SK-N-SH treated with all-trans-retinoic acid at 6 μM for 48 hours (cell line): ENCODE measurements at regions not wholly inside any gene's neighbourhood (a gene's known extent, or its start where the extent isn't known, plus 50 kb on each side); places are given as distances from the start of the nearest gene placed in this dataset.

Source experiments
- ATAC-seq: fragments of 200-7000 bp; cut with Tn5 transposase; 3 replicates; pipeline ENCODE4 v1.9.1; 2020; ENCODE audit warnings: mild to moderate bottlenecking, moderate library complexity
- ARNTL ChIP-seq: fragments of 450-650 bp; formaldehyde crosslinking; IDR thresholded peaks from 2 replicates; pipeline ENCODE4 v1.5.0; 2020; ENCODE audit warnings: low read depth, mild to moderate bottlenecking, moderate library complexity, borderline replicate concordance
- BACH2 ChIP-seq: fragments of 250-450 bp; sonication (Bioruptor Pico); IDR thresholded peaks from 2 replicates; pipeline ENCODE4 v1.9.0; 2021; ENCODE audit warnings: mild to moderate bottlenecking, borderline replicate concordance
- CREB5 ChIP-seq: fragments of 250-450 bp; sonication (Bioruptor Pico); IDR thresholded peaks from 2 replicates; pipeline ENCODE4 v1.5.1; 2020; ENCODE audit warnings: low read depth, mild to moderate bottlenecking, moderate library complexity
- CSDC2 ChIP-seq: fragments of 250-450 bp; sonication (Bioruptor Pico); IDR thresholded peaks from 2 replicates; pipeline ENCODE4 v1.5.0; 2020; ENCODE audit warnings: mild to moderate bottlenecking, moderate library complexity
- CSRNP3 ChIP-seq: fragments of 250-450 bp; sonication (Bioruptor Pico); IDR thresholded peaks from 2 replicates; pipeline ENCODE4 v1.5.1; 2021; ENCODE audit warnings: mild to moderate bottlenecking, moderate library complexity
- ESRRG ChIP-seq: fragments of 250-450 bp; sonication (Bioruptor Pico); IDR thresholded peaks from 2 replicates; pipeline ENCODE4 v1.6.1; 2021; ENCODE audit warnings: mild to moderate bottlenecking
- GLIS3 ChIP-seq: fragments of 250-450 bp; sonication (Bioruptor Pico); IDR thresholded peaks from 2 replicates; pipeline ENCODE4 v1.5.0; 2020; ENCODE audit warnings: mild to moderate bottlenecking, moderate library complexity
- ISL1 ChIP-seq: fragments of 250-450 bp; sonication (Bioruptor Pico); IDR thresholded peaks from 2 replicates; pipeline ENCODE4 v2.1.2; 2022; ENCODE audit warnings: mild to moderate bottlenecking, moderate library complexity
- OSR1 ChIP-seq: fragments of 250-450 bp; sonication (Bioruptor Pico); IDR thresholded peaks from 2 replicates; pipeline ENCODE4 v1.8.0; 2022; ENCODE audit warnings: moderate library complexity, mild to moderate bottlenecking, inconsistent platforms
- PATZ1 ChIP-seq: fragments of 250-450 bp; sonication (Bioruptor Pico); IDR thresholded peaks from 2 replicates; pipeline ENCODE4 v1.8.0; 2020; ENCODE audit warnings: mild to moderate bottlenecking, moderate library complexity, borderline replicate concordance
- POU6F1 ChIP-seq: fragments of 250-450 bp; sonication (Bioruptor Pico); IDR thresholded peaks from 2 replicates; pipeline ENCODE4 v1.8.0; 2021; ENCODE audit warnings: low read depth, mild to moderate bottlenecking, moderate library complexity, borderline replicate concordance
- PPARA ChIP-seq: fragments of 250-450 bp; sonication (Bioruptor Pico); IDR thresholded peaks from 2 replicates; pipeline ENCODE4 v1.5.0; 2020; ENCODE audit warnings: mild to moderate bottlenecking, borderline replicate concordance
- RARB ChIP-seq: fragments of 250-450 bp; sonication (Bioruptor Pico); IDR thresholded peaks from 2 replicates; pipeline ENCODE4 v1.8.0; 2021; ENCODE audit warnings: mild to moderate bottlenecking, moderate library complexity
- TSHZ2 ChIP-seq: fragments of 250-450 bp; sonication (Bioruptor Pico); IDR thresholded peaks from 2 replicates; pipeline ENCODE4 v1.5.0; 2020; ENCODE audit warnings: mild to moderate bottlenecking, moderate library complexity
- ZFP3 ChIP-seq: fragments of 250-450 bp; sonication (Bioruptor Pico); IDR thresholded peaks from 2 replicates; pipeline ENCODE4 v1.5.0; 2020; ENCODE audit warnings: mild to moderate bottlenecking, moderate library complexity
- ZFP30 ChIP-seq: fragments of 450-650 bp; formaldehyde crosslinking; IDR thresholded peaks from 2 replicates; pipeline ENCODE4 v1.5.0; 2022; ENCODE audit warnings: mild to moderate bottlenecking, moderate library complexity
- ZNF565 ChIP-seq: fragments of 450-650 bp; formaldehyde crosslinking; conservative IDR thresholded peaks from 2 replicates; pipeline ENCODE4 v1.5.0; 2020; ENCODE audit warnings: low read depth, mild to moderate bottlenecking, moderate library complexity
- ZNF70 ChIP-seq: fragments of 450-650 bp; formaldehyde crosslinking; IDR thresholded peaks from 2 replicates; pipeline ENCODE4 v1.5.0; 2020; ENCODE audit warnings: mild to moderate bottlenecking, moderate library complexity
- ZNF8 ChIP-seq: fragments of 450-650 bp; formaldehyde crosslinking; IDR thresholded peaks from 2 replicates; pipeline ENCODE4 v1.5.0; 2020; ENCODE audit warnings: mild to moderate bottlenecking, moderate library complexity

- TF ChIP-seq PATZ1 (CRISPR knock-in tag): no peak
- no peak for TF ChIP-seq POU6F1 (CRISPR knock-in tag)
- no peak for TF ChIP-seq ZFP3 (CRISPR knock-in tag)
- no peak for TF ChIP-seq OSR1 (CRISPR knock-in tag)
- TF ChIP-seq ZNF8 (CRISPR knock-in tag): no peak
- no peak for TF ChIP-seq CSRNP3
- TF ChIP-seq ZNF70 (CRISPR knock-in tag): no peak
- TF ChIP-seq GLIS3 (CRISPR knock-in tag): no peak
- TF ChIP-seq ISL1 (CRISPR knock-in tag): no peak
- no peak for TF ChIP-seq ESRRG
- TF ChIP-seq BACH2 (CRISPR knock-in tag): no peak
- TF ChIP-seq PPARA: no peak
- TF ChIP-seq ZNF565 (CRISPR knock-in tag): no peak
Observed at GRCh38 chr2:155043097-155043496, 344.6 kb downstream of the KCNJ3 start (continued).

GRCh38 chr2:155035308-155035707, 336.8 kb downstream of the KCNJ3 start:
- TF ChIP-seq RARB (CRISPR knock-in tag) (no peak), PATZ1 (CRISPR knock-in tag) (no peak), POU6F1 (CRISPR knock-in tag) (no peak), ARNTL (CRISPR knock-in tag) (no peak), ZFP30 (CRISPR knock-in tag) (no peak)
- no peak for ATAC-seq

GRCh38 chr2:155033652-155034051, 335.2 kb downstream of the KCNJ3 start:
- TF ChIP-seq ESRRG: no peak
- no peak for TF ChIP-seq ZFP30 (CRISPR knock-in tag)
- TF ChIP-seq BACH2 (CRISPR knock-in tag): no peak
- ATAC-seq: no peak

GRCh38 chr2:155030296-155030695, 331.8 kb downstream of the KCNJ3 start:
- no peak for TF ChIP-seq CSDC2 (CRISPR knock-in tag)
- ATAC-seq: no peak

- no peak for ATAC-seq
- TF ChIP-seq ZNF70 (CRISPR knock-in tag) (no peak), BACH2 (CRISPR knock-in tag) (no peak), CREB5 (CRISPR knock-in tag) (no peak), TSHZ2 (no peak)
Observed at GRCh38 chr2:155026651-155027174, 328.2 kb downstream of the KCNJ3 start.
